ENCODE measurements at regions not wholly inside any gene's neighbourhood (a gene's known extent, or its start where the extent isn't known, plus 50 kb on each side); places are given as distances from the start of the nearest gene placed in this dataset.

DNA sequence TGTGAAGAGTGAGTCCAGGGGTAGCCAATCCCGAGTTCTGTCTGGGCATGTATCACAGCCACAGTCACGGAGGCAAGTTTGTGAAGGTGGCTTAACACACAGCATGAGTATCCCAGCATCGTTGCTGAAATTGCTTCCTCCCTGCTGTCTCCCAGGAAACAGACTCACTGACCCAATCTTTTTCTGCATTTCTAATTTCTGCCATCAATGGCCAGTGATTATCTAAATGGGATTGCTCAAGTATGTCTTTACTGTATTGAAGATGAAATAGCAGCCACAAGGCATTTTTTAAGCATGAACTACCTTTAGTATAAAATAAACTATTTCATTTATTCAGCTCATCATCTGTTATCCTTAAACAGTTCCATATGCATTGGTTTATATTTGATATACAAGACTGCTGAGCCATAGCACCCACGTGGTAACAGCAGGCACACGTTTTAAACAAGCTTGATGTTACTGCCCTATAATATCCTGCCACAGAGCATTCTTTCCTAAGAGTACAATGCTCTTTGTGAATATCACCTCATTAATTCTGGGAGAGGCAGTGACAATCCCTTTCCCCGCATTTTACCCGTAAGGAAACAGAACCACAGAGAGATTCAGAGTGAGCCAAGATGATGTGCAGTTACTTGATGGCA lies 276.6 kb upstream of the THBS1 start:
- TF ChIP-seq GATA3 (IDR thresholded peaks at IDR 0.05; ENCODE audit: low read depth, low read length), result no peak
- no peak for TF ChIP-seq GATA2 (IDR thresholded peaks at IDR 0.05; ENCODE audit: low read depth, low read length)

DNA sequence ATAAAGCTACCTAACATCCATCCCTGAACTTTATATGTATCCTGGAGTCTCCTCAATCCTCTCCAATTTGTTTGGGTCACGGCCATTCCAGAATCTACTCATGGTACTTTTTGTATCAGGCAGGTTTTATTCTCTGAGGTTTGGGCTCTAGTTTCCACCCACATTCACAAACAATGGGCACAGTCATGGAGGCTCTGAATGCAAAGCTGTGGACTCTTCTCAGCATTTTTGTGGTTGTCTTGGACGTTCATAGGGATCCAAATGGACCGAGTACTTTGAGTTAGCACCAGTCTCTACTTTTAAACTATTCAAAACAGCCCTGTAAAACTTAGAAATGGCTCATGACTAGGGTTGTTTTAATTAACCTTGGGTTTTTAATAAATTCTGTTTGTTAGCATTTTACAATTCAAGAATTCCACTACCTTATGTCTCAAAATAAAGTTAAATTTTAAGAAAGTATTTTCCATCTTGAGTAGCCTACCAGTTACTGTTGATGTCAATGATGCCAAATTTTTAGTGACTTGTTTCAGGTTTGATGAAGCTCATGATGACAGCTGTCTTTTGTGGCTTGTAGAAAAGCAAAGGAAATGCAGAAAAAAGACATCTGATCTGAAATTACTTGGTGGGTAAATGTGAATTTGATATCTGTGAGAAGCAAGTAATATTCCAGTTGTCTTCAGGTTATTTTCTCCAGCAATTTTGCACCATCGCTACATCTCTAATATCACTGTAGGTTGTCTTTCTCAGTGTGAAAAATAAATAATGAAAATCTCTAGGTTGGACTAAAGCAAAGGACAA lies 275.7 kb upstream of the THBS1 start:
- no peak for TF ChIP-seq GATA2 (IDR thresholded peaks at IDR 0.05; ENCODE audit: low read depth, low read length)
- no peak for TF ChIP-seq GATA3 (IDR thresholded peaks at IDR 0.05; ENCODE audit: low read depth, low read length)

DNA sequence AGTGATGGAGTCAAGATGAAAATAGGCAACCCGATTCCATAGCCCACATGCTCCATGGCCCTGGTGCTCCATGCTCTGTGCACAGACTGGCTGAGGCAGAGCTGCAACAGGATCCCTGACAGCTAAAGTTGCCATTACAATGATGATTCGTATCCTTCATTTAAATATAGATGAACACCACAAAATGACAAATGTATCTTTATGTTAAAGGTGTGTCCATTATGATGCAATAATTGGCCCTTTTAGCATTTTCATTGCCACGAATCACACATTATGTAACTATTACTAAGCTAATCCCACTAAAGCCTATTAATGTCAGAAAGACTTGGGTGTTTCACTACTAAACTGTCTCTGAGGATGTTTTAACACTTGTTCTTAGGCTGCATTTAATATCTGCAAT lies 270.2 kb upstream of the THBS1 start:
- TF ChIP-seq GATA2 (IDR thresholded peaks at IDR 0.05; ENCODE audit: low read depth, low read length), result no peak
- no peak for TF ChIP-seq GATA3 (IDR thresholded peaks at IDR 0.05; ENCODE audit: low read depth, low read length)

DNA sequence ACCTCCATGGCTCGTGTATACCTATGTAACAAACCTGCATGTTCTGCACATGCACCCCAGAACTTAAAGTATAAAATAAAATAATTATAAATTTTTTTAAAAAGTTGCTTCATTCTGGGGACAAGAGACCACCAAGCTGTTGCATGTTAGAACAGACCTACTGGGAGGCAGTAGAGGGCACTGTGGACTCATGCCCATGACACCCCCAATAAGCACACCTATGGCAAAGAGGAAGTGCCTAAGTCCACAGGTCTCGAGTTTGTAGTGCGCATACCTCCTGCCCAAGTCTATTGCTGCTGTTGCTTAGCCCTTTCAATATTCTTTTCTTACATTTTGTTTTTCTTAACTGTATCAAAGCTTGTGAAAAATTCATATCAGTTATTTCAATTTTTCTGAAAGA lies 267.9 kb upstream of the THBS1 start:
- TF ChIP-seq GATA2 (IDR thresholded peaks at IDR 0.05; ENCODE audit: low read depth, low read length) (no peak), GATA3 (IDR thresholded peaks at IDR 0.05; ENCODE audit: low read depth, low read length) (no peak)

DNA sequence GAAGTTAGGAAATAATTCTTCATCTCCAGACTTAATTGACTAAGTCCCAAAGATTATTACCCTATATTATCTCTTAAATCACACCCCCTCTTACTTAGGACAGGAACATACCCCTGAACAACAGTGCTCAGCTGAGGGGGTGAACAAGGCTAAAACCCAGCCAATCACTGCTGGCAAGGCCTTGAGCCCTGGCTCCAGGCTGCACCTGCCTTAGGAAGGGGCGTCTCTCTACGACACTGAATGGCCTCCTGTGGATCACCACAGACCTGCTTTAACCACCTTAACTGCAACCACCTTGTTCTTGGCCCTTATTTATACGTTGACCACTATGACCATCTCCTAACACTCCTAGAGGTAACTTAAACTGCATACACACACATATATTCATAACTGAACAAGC lies 267.4 kb upstream of the THBS1 start:
- TF ChIP-seq GATA2 (IDR thresholded peaks at IDR 0.05; ENCODE audit: low read depth, low read length), result no peak
- no peak for TF ChIP-seq GATA3 (IDR thresholded peaks at IDR 0.05; ENCODE audit: low read depth, low read length)

DNA sequence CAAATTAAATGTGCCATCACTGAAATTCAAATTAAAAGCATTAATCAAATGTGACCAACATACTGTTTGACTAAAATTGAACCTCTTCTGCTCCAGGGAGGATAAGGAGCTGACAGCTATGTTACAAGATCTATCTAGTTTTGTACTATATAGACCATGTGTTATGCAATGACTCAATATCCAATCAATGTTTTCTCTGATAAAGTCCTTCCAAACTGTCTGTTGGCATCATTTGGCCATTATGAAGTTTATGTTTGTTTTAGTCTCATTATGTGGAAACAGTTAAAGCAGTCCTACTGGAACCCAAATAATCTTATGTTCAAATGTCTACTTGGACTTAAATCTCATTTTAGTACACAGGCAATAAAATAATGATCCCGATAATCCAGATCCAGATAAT lies 267.0 kb upstream of the THBS1 start:
- TF ChIP-seq GATA3 (IDR thresholded peaks at IDR 0.05; ENCODE audit: low read depth, low read length) (no peak), GATA2 (IDR thresholded peaks at IDR 0.05; ENCODE audit: low read depth, low read length) (no peak)

DNA sequence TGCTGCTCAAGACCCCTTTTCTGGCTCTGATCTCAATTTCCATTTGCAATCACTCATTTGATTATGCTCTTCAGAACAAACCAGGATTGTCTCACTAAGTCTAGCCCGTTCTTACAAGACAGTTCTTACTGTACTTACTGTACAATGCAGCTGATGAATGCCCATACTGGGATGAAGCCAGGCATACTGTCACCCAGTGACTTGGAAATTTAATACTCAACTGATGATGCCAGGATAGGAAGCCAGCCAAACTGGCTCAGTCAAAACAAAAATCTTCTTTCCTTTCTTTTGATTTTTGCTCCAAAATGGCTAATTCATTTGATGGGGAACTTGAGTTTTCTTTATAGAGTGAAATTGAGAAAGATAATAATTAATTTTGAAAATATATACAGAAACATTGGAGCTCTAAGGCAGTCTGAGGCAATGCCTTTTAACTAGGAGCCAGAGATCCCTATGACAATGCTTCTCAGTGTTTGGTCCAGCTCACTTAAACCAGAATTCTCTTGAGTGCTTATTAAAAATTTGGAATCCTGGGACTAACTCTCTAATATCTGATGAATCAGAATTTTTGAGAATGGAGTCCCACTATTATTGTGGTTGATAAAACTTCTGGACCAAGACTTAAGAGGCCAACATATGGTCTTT lies 265.6 kb upstream of the THBS1 start:
- TF ChIP-seq GATA3 (IDR thresholded peaks at IDR 0.05; ENCODE audit: low read depth, low read length) (no peak), GATA2 (IDR thresholded peaks at IDR 0.05; ENCODE audit: low read depth, low read length) (no peak)

DNA sequence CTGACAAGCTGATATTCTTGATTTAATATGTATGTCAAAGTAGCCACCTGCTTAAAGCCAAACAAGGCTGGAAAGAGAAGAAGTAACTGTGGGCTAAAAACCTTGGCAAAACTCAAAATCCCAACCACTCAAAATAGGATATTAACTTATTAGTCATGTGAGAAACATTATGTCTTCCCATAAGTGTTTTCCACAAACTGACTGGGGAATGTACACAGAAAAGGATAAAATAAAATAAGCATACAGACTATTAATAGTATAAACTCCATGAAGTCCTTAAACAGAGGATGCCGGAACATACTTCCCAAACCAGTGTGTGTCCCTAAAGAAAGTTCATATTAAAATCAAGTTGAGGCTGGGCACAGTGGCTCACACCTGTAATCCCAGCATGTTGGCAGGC lies 263.7 kb upstream of the THBS1 start:
- no peak for TF ChIP-seq GATA3 (IDR thresholded peaks at IDR 0.05; ENCODE audit: low read depth, low read length)
- TF ChIP-seq GATA2 (IDR thresholded peaks at IDR 0.05; ENCODE audit: low read depth, low read length), result no peak

DNA sequence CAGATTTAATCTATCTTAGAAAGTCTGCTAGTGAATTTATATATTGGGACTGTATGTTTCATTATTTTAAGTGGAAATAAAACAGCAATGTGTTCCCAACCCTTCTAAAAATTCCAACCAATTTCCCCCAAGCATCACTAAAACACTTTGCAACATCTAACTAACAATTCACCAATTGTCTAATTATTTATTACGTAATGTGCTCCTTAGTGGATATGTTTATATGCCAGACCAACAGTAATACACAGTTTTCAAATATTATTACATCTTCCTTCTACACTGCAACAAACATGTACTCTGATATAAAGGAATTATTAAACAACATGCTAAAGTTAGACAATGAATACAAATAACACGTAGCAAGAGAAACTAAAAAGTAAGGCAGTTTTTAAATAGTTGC lies 262.6 kb upstream of the THBS1 start:
- TF ChIP-seq GATA2 (IDR thresholded peaks at IDR 0.05; ENCODE audit: low read depth, low read length), result no peak
- no peak for TF ChIP-seq GATA3 (IDR thresholded peaks at IDR 0.05; ENCODE audit: low read depth, low read length)

DNA sequence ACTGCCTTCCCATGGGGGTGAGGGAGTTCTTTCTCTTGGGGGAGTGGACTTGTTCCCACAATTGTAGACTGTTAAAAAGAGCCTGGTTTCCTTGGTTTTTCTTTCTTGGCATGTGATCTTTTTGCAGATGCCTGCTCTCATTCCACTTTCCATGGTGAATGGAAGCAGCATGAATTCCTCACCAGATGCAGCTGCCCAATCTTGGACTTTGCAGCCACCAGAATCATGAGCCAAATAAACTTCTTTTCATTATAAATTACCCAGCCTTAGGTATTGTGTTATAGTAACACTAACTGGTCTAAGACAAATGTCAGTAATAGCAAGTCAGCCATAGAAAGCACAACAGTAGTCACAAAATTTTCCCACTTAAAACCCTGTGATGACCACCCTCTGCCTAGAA lies 260.5 kb upstream of the THBS1 start:
- no peak for TF ChIP-seq GATA2 (IDR thresholded peaks at IDR 0.05; ENCODE audit: low read depth, low read length)
- TF ChIP-seq GATA3 (IDR thresholded peaks at IDR 0.05; ENCODE audit: low read depth, low read length), result no peak

DNA sequence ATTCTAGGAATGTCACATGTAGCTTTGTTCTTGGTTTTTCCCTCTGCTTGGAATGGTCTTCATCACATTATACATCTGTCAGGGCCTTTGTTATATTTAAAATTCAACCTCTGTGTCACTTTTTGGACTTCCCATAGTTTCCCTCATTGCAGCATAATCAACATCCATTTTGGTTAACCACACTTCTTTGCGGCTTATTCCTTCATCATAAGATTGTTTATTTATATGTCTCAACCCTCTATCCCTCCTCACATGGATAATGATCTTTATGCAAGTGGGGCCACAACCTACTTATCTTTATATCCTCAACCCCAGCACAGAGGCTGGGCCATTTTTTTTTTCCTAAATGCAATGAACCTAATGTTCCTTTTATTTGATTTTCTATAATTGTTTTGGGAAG lies 260.0 kb upstream of the THBS1 start:
- TF ChIP-seq GATA3 (IDR thresholded peaks at IDR 0.05; ENCODE audit: low read depth, low read length) (no peak), GATA2 (IDR thresholded peaks at IDR 0.05; ENCODE audit: low read depth, low read length) (no peak)

DNA sequence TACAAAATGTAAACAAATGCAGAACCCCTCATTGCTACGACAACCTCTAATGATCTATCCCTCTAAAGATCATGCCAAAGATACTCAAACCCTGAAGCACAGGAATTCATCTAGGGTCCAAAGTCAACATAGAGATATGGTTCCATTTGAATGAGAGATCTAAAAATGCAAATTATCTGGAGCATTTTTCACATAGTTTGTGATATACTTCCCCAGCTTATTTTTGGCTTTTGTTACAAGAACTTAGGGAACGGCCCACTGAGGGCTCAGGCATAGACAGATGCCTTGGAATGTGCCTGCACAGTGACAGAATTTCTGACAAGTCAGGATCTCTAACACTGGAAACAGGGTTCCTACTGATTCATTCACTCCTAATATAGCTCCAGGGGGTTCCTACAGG lies 258.9 kb upstream of the THBS1 start:
- TF ChIP-seq GATA2 (IDR thresholded peaks at IDR 0.05; ENCODE audit: low read depth, low read length) (no peak), GATA3 (IDR thresholded peaks at IDR 0.05; ENCODE audit: low read depth, low read length) (no peak)

DNA sequence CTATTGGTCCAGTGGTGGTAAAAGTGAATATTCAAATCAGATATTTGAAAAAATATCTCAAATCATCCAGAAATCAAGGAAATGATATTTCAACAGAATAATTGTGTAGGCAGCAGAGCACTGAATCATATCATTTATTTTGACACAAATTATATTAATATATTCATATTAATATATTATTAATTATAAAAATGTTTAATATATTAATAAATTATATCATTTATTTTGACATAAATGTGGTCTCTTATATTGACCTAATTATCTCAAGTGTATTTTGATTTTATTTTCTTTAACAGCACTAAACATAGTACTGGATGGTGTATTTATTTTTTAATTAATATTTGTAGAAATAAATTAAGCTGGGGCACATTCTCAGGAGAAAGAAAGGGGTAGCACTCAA lies 257.7 kb upstream of the THBS1 start:
- TF ChIP-seq GATA2 (IDR thresholded peaks at IDR 0.05; ENCODE audit: low read depth, low read length) (no peak), GATA3 (IDR thresholded peaks at IDR 0.05; ENCODE audit: low read depth, low read length) (no peak)

DNA sequence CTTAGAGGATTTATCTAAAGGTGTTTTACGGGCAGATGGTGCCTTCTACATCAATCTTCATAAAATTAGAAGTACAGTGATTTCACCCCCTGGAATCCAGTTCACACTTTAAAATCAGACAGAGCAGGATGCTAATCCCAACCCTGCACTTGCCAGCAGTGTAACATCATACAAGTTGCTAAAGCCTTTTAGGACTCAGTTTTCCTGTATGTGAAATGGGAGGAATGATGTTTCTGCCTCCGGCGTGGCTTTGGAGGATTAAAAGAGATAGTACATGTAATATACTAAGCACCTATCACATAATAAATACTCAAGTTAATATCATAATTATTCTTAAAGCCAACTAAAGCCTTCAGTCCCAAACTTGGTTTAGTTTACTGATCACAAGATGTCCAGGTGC lies 257.2 kb upstream of the THBS1 start:
- no peak for TF ChIP-seq GATA3 (IDR thresholded peaks at IDR 0.05; ENCODE audit: low read depth, low read length)
- no peak for TF ChIP-seq GATA2 (IDR thresholded peaks at IDR 0.05; ENCODE audit: low read depth, low read length)

Data from SH-SY5Y (cell line).